Suprapubic skin (tissue), 4 donors: ENCODE measurements at regions not wholly inside any gene's neighbourhood (a gene's known extent, or its start where the extent isn't known, plus 50 kb on each side); places are given as distances from the start of the nearest gene placed in this dataset.

Experiments
- DNase-seq, 2 donors: peaks; one replicate each; pipeline ENCODE4 v3.0.0-alpha.2; 2019; ENCODE audit warnings: low spot score in 2 of 2
- H3K27ac ChIP-seq: fragments of 200-600 bp; sonication (generic); one replicate; pipeline ENCODE4 v1.5.1; 2019
- H3K27me3 ChIP-seq: fragments of 200-600 bp; sonication (generic); one replicate; pipeline ENCODE4 v1.5.1; 2019
- H3K36me3 ChIP-seq: fragments of 200-600 bp; sonication (generic); one replicate; pipeline ENCODE4 v1.5.1; 2019
- H3K4me1 ChIP-seq: fragments of 200-600 bp; sonication (generic); one replicate; pipeline ENCODE4 v1.5.1; 2019
- H3K4me3 ChIP-seq: fragments of 200-600 bp; sonication (generic); one replicate; pipeline ENCODE4 v1.5.1; 2019; ENCODE audit warnings: mild to moderate bottlenecking
- H3K9me3 ChIP-seq: fragments of 200-600 bp; sonication (generic); one replicate; pipeline ENCODE4 v1.5.1; 2019
- EP300 ChIP-seq: sonication (generic); formaldehyde crosslinking; IDR thresholded peaks from one replicate; pipeline ENCODE4 v1.6.1; 2017; ENCODE audit warnings: antibody characterized with exemption
- POLR2A ChIP-seq, 2 donors: fragments of 450-650 bp; IDR thresholded peaks; one replicate each; pipeline ENCODE4 v1.6.1; 2017; ENCODE audit warnings: antibody characterized with exemption in 2 of 2, mild to moderate bottlenecking in 2 of 2, moderate library complexity in 2 of 2
- POLR2AphosphoS5 ChIP-seq, 3 donors: sonication (generic); formaldehyde crosslinking; IDR thresholded peaks; one replicate each; pipeline ENCODE4 v1.6.1; 2017; ENCODE audit warnings: antibody characterized with exemption in 3 of 3
- WGBS: methylation state at CpG from one replicate; pipeline ENCODE4 v1.1.5; 2018; 5-methylcytosine and 5-hydroxymethylcytosine counted together
- TF ChIP-seq, protein P1 (sequence below), 2 donors: fragments of 200-600 bp in 1 of 2; fragments of 450-650 bp in 1 of 2; sonication (generic) in 1 of 2; IDR thresholded peaks; one replicate each; pipeline ENCODE4 v1.5.1; 2016 to 2019; ENCODE audit warnings: antibody characterized with exemption in 2 of 2, mild to moderate bottlenecking in 1 of 2, moderate library complexity in 1 of 2

DNA sequence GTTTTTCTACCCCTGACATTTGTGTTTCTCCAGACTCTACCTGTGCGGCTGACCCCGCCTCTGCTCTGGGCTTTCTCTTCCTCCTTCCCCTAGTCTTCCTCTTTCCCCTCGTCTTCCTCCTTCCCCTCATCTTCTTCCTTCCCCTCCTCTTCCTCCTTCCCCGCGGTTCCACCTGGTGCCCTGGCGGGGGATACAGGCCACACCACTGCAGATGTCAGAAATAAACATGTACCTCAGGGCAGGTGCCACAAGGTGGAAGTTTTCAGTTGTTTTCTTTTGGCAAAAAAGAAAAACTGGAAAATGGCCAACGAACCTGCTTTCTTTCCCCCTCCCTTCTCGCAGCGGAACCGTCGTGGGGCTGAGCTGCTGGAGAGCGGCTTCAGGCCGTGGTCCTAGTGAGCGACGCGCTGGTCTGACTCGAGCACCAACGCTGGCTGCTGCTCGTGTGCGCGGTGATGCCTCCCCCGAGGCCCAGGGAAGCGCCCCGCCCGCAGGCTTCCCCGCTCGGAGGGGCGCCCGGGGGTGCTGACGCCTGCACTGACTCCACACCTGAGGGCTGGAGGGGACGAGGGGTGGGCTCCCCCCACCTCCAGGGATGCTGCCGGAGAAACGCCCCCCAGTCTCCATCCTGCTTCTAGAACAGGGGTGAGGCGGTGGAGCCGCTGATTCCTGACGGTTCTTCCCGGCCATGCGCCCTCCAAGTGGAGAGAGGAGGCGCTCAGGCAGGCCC, 83.7 kb upstream of the ZNF516 start:
- peaks cover 7% of the 10 kb centered on the region for H3K4me1 ChIP-seq
- H3K27me3 ChIP-seq, result peaks cover 6% of the 10 kb centered on the region
- H3K9me3 ChIP-seq, result no peaks in the 10 kb centered on the region
- DNase-seq, result no peak
- no peak overlapping the region for H3K4me3 ChIP-seq
- TF ChIP-seq, protein P1, sequence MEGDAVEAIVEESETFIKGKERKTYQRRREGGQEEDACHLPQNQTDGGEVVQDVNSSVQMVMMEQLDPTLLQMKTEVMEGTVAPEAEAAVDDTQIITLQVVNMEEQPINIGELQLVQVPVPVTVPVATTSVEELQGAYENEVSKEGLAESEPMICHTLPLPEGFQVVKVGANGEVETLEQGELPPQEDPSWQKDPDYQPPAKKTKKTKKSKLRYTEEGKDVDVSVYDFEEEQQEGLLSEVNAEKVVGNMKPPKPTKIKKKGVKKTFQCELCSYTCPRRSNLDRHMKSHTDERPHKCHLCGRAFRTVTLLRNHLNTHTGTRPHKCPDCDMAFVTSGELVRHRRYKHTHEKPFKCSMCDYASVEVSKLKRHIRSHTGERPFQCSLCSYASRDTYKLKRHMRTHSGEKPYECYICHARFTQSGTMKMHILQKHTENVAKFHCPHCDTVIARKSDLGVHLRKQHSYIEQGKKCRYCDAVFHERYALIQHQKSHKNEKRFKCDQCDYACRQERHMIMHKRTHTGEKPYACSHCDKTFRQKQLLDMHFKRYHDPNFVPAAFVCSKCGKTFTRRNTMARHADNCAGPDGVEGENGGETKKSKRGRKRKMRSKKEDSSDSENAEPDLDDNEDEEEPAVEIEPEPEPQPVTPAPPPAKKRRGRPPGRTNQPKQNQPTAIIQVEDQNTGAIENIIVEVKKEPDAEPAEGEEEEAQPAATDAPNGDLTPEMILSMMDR (IDR thresholded peaks at IDR 0.05), result no peak
- TF ChIP-seq POLR2AphosphoS5 (IDR thresholded peaks at IDR 0.05), result no peak
- no peak for TF ChIP-seq POLR2A (IDR thresholded peaks at IDR 0.05)
- no peak for TF ChIP-seq EP300
- no peak overlapping the region for H3K27ac ChIP-seq
- WGBS, result 30% methylated on average over 18 of the region's 39 CpGs
- H3K36me3 ChIP-seq, result no peaks in the 10 kb centered on the region

DNA sequence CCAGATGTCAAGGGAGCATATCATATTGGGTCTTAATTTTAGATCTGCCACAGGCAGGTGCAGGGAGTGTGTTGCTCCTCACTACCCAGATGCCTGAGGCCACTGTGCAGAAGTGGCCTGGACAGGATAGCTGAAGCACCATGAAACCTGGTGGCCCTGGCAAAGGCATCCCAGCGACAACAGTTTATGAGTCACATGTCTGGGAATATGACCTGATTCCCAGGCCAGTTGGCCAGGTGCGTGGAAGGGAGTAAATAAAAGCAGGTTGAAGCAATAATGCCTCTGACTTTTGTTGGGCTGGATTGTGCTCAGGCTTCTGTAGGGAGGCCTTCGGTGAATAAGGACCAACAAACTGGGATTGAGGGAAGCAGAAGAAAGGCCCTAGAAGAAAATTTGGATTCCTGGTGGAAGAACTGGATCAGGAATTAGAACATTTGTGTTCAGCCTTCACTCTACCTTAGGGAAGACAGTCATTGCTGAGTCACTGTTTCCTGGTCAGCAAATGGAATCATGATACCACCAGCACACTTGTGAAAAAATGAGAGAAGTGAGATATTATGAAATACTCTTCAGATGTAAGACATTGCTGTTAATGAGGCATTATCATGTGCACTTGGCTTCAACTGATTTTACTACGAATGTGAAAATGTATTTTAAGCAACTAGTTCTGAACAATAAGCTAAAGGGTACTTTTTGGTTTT, 78.4 kb upstream of the ZNF516 start:
- 86% methylated on average over 4 of the region's 4 CpGs for WGBS
- no peaks in the 10 kb centered on the region for H3K9me3 ChIP-seq

DNA sequence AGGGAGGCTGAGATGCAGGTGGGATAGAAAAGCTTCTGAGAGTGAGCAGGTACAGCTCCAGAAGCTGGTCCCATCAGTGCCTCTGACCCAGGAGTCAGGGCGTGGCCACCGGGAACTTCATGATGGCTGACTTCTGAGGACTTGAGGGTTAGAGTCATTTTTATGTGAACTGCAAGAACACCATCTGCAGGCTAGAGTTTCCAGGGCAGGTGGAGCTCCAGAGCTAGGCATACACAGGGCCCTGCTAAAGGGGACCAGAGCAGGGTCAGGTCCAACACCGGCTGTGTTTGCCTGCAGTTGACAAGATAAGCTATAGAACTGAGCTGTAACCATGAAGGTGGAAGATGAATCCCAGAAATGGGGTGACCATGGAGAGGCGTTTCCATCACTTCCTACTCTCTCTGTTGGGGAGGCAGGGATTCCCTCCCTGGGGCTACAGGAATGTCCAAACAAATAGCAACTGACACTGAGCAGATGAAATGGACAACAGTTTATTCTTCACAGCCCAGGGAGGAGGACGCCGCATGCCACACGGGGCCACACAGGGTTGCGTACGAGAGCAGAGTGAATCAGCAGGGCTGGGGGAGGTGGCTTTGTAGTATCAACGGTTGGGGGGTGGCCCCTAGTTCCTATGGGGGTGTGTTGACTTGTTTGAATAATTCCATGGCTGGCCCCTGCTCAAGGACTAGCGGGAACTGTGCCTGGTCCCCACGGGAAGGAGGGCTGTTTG, 77.6 kb upstream of the ZNF516 start:
- Histone ChIP-seq H3K36me3 (no peaks in the 10 kb centered on the region), H3K9me3 (no peaks in the 10 kb centered on the region), H3K27me3 (no peaks in the 10 kb centered on the region), H3K27ac (no peak overlapping the region), H3K4me1 (no peaks in the 10 kb centered on the region), H3K4me3 (no peak overlapping the region)
- TF ChIP-seq EP300, result no peak
- TF ChIP-seq, protein P1 (IDR thresholded peaks at IDR 0.05), result no peak
- TF ChIP-seq POLR2AphosphoS5 (IDR thresholded peaks at IDR 0.05), result no peak
- TF ChIP-seq POLR2A (IDR thresholded peaks at IDR 0.05), result no peak
- WGBS, result 89% methylated on average over 11 of the region's 12 CpGs
- no peak for DNase-seq

More for the DNA sequence above, 78.4 kb upstream of the ZNF516 start:
- no peak for DNase-seq
- H3K27ac ChIP-seq, result no peak overlapping the region
- TF ChIP-seq EP300 (no peak), POLR2A (IDR thresholded peaks at IDR 0.05) (no peak), POLR2AphosphoS5 (IDR thresholded peaks at IDR 0.05) (no peak)
- TF ChIP-seq, protein P1 (IDR thresholded peaks at IDR 0.05), result no peak
- H3K4me1 ChIP-seq, result peaks cover 1% of the 10 kb centered on the region
- H3K27me3 ChIP-seq, result no peaks in the 10 kb centered on the region
- no peaks in the 10 kb centered on the region for H3K36me3 ChIP-seq
- H3K4me3 ChIP-seq, result no peak overlapping the region

DNA sequence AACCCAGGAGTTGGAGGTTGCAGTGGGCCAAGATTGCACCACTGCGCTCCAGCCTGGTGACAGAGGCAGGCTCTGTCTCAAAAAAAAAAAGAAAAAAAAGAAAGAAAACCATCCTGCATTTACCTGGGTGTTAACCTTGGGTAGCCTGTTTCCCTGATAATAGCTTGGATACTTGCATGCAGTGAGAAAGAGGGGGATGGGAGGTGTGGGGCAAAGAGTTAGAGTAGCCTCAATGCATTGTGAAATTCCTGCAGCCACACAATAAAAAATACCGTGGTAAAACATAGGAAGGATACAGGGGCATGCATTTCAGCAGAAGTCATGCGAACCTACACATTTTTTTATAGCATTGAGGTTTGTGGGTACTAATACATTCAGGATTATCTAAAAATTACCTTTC, 76.6 kb upstream of the ZNF516 start:
- H3K36me3 ChIP-seq, result no peaks in the 10 kb centered on the region
- TF ChIP-seq POLR2AphosphoS5 (IDR thresholded peaks at IDR 0.05) (no peak), POLR2A (IDR thresholded peaks at IDR 0.05) (no peak), EP300 (no peak)
- TF ChIP-seq, protein P1 (IDR thresholded peaks at IDR 0.05), result no peak

DNA sequence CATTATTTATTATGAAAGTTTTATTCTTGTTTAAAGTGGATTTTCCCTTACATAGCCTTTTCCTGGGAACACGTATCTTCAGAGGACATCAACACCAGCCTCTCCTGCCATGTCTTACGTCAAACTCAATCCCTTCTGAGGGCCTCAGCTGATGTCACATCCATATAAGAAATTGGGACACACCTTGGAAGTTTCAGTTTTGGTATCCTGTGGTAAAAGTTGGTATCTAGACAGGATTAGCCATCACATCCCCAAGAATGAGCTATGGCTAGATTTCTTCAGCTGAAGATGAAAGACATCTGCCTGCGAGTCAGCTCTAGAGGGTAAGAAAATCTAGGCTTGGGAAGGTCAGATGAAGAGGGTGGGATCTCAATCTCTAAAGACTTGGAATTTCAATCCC, 75.8 kb upstream of the ZNF516 start:
- Histone ChIP-seq H3K27me3 (no peaks in the 10 kb centered on the region), H3K9me3 (no peaks in the 10 kb centered on the region), H3K4me3 (no peak overlapping the region), H3K27ac (no peak overlapping the region), H3K4me1 (peaks cover 7% of the 10 kb centered on the region), H3K36me3 (no peaks in the 10 kb centered on the region)
- 92% methylated on average over 3 of the region's 3 CpGs for WGBS
- DNase-seq, result no peak
- TF ChIP-seq POLR2AphosphoS5 (IDR thresholded peaks at IDR 0.05) (no peak), EP300 (no peak), POLR2A (IDR thresholded peaks at IDR 0.05) (no peak)
- TF ChIP-seq, protein P1 (IDR thresholded peaks at IDR 0.05), result no peak

More for the DNA sequence above, 76.6 kb upstream of the ZNF516 start:
- 88% methylated on average over 3 of the region's 3 CpGs for WGBS
- H3K4me1 ChIP-seq, result no peaks in the 10 kb centered on the region
- no peak overlapping the region for H3K4me3 ChIP-seq
- DNase-seq, result no peak
- no peaks in the 10 kb centered on the region for H3K27me3 ChIP-seq
- no peak overlapping the region for H3K27ac ChIP-seq
- H3K9me3 ChIP-seq, result no peaks in the 10 kb centered on the region
